KG1 (cell line): ENCODE measurements at regions not wholly inside any gene's neighbourhood (a gene's known extent, or its start where the extent isn't known, plus 50 kb on each side); places are given as distances from the start of the nearest gene placed in this dataset.
"Not testable (repeated sequence)": the region's sequence is repeated elsewhere in the genome, so short reads cannot be mapped to it uniquely, and the experiment has no call there.

Experiments
- DNase-seq: peaks from one replicate; lab custom pipeline; 2025; lab: John Stamatoyannopoulos, UW

GRCh38 chr4:60366661-60367060 is 833.5 kb upstream of the ADGRL3 start:
- no peak for DNase-seq

- DNase-seq: no peak
Measured at GRCh38 chr4:60368986-60369385, 831.1 kb upstream of the ADGRL3 start.

DNA sequence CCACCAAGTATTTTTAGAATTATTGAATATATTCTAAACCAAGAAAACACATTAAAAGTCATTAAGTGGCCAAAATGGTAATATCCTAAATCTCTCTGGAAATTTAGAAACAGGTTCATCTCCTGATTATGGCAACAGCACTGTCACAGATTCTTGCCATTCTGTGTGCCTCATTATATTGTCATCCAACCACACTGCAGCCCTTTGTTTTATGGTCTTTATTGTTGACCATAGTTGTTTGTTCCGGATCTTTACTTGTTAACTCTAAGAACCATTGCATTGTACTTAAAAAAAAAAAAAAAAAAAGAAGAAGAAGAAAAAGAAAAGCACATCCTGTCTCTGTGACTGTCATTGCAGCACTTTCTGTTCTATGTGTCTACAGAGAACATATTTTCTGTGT is 822.1 kb upstream of the ADGRL3 start:
- DNase-seq: no peak

DNA sequence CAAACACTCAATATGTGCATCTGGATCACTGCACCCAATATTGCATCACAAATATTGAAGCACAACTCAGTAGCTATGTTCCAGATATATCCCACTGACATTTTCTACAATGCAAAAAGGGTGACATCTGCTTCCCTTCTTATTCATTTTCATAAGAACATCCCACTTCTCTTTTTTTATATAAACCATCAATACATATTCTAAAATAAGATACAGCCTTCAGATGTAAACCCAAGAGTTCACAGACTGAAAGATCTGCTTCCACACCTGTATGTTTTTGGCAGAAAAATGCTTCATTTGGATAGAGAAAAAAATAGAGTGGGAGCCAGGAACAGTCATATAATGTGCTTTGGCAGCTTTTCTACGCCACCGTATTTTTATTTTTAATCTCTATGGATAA is 815.6 kb upstream of the ADGRL3 start:
- no peak for DNase-seq

DNA sequence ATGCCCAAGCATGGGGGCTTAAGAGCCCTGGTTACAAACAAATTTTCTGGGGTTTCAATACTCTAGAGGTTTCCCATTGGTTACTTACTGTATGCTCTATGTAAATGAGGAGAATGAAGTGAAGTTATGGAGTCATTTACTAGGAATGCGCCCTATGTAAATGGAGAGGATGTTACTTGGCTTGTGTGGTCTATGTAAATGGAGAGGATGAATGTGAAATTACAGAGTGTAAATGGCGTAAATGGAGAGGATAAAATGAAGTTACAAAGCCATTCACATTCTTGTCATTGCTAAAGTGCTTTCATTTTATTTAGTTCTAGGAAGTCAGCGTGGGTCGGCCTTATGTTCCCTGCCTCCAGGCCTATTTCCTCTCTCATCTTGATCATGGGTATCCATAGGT is 810.5 kb upstream of the ADGRL3 start:
- no peak for DNase-seq

DNA sequence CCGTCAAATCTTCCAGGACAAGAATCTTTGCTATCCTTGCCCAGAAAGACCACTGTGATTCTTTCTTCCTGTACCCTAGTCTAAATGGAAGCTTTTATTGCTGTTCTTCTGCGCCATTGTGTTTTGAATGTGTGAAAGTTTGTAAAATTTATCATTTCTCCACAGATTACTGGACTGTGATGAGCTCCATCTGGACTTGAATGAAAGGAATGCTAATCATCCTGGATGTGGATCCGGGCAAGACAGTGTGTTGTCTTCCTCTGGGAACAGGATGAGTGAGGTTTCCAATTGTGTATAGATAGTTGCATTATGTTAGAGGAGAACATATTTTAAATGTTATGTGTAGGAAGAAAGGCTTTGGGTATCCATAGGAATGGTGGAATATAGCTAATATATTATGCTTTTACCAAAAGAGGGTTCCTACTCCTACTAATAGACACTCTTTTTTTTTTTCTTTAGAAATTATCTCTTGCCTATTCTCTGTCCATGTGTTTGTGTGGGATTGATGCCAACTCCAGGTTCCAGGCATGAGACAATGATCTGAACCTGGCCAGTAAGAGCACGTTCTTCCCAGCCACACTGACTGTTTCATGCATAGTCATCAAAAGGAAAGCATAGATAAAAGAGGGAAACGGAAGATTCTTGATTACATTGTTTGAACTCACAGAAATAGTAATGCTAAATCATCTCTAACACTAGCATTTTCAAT is 803.6 kb upstream of the ADGRL3 start:
- no peak for DNase-seq

GRCh38 chr4:60400593-60400992 is 799.5 kb upstream of the ADGRL3 start:
- no peak for DNase-seq

- no peak for DNase-seq
Measured at GRCh38 chr4:60404027-60404426, 796.1 kb upstream of the ADGRL3 start.

- DNase-seq: no peak
Measured at GRCh38 chr4:60422439-60422838, 777.7 kb upstream of the ADGRL3 start.

DNA sequence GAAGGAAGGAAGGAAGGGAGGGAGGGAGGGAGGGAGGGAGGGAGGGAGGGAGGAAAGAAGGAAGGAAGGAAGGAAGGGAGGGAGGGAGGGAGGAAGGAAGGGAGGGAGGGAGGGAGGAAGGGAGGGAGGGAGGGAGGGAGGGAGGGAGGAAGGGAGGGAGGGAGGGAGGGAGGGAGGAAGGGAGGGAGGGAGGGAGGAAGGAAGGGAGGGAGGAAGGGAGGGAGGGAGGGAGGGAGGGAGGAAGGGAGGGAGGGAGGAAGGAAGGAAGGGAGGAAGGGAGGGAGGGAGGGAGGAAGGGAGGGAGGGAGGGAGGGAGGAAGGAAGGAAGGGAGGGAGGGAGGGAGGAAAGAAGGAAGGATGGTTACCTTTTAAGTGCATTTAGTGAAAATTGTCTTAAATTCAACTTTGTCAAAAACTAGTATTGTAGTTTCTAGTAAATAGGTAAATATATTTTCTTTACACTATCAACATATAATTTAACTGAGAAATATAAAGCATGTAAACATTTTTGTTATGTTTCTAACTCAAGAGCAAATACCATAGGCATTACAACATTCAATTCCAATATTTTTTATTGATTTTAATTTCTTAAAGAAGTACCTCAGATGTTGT is 776.4 kb upstream of the ADGRL3 start:
- not testable (repeated sequence) for DNase-seq

DNA sequence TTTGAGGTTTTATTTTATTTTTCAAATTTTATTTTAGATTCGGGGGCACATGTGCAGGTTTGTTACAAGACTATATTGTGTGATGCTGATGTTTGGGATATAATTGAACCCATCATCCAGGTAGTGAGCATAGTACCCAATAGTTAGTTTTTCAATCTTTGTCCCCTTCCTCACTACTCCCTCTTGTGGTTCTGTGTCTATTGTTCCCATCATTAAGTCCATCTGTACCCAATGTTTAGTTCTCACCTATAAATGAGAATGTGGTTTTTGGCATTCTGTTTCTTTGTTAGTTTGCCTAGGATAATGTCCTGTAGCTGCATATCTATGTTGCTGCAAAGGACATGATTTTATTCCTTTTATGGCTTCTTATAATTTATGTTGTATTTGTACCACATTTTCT is 767.2 kb upstream of the ADGRL3 start:
- no peak for DNase-seq

- DNase-seq: no peak
Measured at GRCh38 chr4:60443068-60443467, 757.1 kb upstream of the ADGRL3 start.

DNA sequence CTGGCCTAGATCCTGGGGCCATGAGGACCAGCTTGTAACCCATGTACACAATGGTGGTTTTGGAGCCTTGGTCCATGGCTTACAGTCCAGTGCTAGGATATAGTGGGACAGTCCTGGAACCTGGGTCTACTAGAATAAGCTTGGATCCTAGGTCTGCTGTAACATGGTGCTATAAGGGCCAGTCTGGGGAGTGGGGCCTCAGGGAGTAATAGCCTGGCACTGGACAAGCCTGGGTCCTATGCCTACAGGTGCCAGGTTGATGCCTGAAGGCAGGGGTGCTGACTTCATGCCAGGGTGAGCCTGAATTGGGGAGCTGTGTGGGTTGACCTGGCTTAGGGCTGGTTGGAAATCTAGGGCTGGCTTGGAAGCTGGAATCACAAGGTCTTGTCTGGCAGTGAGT is 756.3 kb upstream of the ADGRL3 start:
- DNase-seq: no peak

DNA sequence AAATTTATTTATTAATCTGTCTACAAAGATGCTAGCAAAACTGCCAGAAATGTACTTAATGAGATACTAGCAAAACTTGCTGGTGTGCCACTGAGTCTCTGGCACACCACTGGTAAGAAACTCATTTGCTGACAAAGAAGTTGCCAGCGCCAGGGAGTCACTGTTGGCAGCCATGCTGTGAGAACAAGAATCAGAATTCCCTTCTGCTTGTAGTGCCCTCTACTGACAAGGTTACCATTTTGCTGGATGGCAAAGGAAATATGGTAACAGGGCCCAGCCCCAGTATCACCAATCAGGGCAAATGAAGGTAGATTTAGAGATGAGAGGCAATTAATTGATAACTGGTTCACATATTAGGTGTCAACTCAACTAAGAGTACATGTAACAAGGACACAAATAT is 750.1 kb upstream of the ADGRL3 start:
- DNase-seq: no peak

DNA sequence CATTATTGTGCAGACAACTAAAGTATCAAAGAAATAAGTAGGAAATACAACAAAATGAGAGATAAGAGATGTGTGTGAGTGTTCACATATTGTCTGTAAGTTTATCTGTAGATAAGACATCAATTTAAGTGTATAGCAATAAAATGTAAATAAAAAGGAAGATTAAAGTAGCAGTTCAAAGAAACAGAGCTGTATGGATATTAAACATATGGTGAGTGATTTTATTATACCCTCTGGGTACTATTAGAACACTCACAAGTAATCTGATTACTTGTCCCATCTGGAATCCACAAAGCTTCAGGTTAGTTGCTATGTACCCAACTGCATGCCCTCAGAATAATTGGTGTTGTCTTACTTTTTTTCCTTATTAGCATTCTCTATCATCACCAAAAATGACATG is 747.9 kb upstream of the ADGRL3 start:
- no peak for DNase-seq

GRCh38 chr4:60455380-60455779 is 744.7 kb upstream of the ADGRL3 start:
- no peak for DNase-seq

DNA sequence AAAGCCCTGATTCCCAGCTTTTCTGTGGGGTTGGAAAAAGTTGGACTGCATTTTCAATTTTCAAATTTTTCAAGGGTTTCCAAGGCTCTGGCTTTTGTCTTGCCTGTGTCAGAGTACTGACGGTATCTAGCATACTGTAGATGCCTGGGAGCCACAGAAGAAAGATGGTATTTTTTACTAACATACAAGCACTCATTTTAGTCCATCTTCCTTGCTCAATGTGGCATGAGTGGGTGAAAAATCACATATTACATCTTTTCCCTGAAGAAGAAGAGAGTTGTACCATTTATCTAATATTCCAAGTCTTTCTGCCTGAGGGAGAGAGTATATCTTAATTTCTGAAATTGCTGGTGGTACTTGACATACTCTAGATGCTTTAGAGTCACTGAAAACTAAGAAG is 738.6 kb upstream of the ADGRL3 start:
- no peak for DNase-seq

GRCh38 chr4:60463857-60464502 is 736.1 kb upstream of the ADGRL3 start:
- DNase-seq: peak; percentile 2

DNA sequence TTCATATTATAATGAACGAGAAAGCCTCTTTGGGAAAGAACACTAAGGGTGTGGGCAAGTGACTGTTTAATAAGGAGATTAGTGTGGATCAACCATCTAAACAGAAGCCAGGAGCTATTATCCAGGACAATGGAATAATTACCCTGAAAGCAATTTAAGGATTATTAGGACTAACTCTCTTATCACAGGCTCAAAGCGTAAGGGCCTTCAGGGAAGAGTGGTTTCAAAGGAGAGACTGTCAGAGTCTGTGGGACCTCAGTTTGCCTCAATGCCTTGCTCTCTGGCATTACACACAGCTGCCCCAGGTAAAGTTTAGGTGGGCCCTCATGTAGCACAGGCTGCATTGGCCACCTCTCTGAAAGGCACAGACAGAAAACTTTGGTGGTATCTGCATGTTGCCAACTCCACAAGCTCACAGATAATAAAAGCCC is 717.2 kb upstream of the ADGRL3 start:
- no peak for DNase-seq

DNA sequence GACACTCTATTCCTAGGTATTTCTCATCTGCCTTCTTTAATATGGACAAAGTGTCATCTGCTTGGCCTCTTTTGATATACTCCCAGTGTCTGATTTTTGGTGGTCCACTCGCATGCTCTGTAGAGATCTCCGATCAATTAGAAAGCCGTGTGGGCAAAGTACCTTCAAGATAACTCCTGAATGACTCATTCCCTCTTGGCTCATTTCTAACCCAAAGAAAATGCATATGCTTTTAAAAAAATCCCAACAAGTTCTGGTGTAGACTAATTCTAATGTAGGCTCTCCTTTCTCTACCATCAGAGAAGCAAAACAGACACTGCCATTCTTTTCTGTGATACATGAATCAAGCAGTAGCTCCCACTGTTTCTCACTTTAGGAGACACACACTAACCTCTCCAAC is 714.9 kb upstream of the ADGRL3 start:
- no peak for DNase-seq

GRCh38 chr4:60487118-60487761 is 712.9 kb upstream of the ADGRL3 start:
- not testable (repeated sequence) for DNase-seq

- DNase-seq: no peak
Measured at GRCh38 chr4:60500810-60501209, 699.3 kb upstream of the ADGRL3 start.

- DNase-seq: no peak
Measured at GRCh38 chr4:60502733-60503132, 697.4 kb upstream of the ADGRL3 start.
